ENCODE measurements at regions not wholly inside any gene's neighbourhood (a gene's known extent, or its start where the extent isn't known, plus 50 kb on each side); places are given as distances from the start of the nearest gene placed in this dataset.

- no peak for TF ChIP-seq CSDC2 (CRISPR knock-in tag; IDR thresholded peaks at IDR 0.05)
- no peak for TF ChIP-seq PATZ1 (CRISPR knock-in tag; IDR thresholded peaks at IDR 0.05; ENCODE audit: borderline replicate concordance)
- no peak for TF ChIP-seq ZC3H10 (CRISPR knock-in tag; IDR thresholded peaks at IDR 0.05)
- no peak for TF ChIP-seq POU6F1 (CRISPR knock-in tag; IDR thresholded peaks at IDR 0.05; ENCODE audit: borderline replicate concordance, low read depth)
- TF ChIP-seq OSR1 (CRISPR knock-in tag; IDR thresholded peaks at IDR 0.05): no peak
- TF ChIP-seq BACH2 (CRISPR knock-in tag; IDR thresholded peaks at IDR 0.05; ENCODE audit: borderline replicate concordance): no peak
- no peak for TF ChIP-seq CSRNP3 (CRISPR knock-in tag; IDR thresholded peaks at IDR 0.05)
- TF ChIP-seq PPARA (CRISPR knock-in tag; IDR thresholded peaks at IDR 0.05; ENCODE audit: borderline replicate concordance): no peak
- no peak for TF ChIP-seq SNAI2 (CRISPR knock-in tag; IDR thresholded peaks at IDR 0.05)
- no peak for TF ChIP-seq ESRRG (CRISPR knock-in tag; IDR thresholded peaks at IDR 0.05)
- no peak for ATAC-seq
These were observed 261.9 kb upstream of the SUCLG2 start for GRCh38 chr3:67916353-67916752.

- no peak for ATAC-seq
- TF ChIP-seq SNAI2 (CRISPR knock-in tag; IDR thresholded peaks at IDR 0.05): no peak
- no peak for TF ChIP-seq TOX (CRISPR knock-in tag; IDR thresholded peaks at IDR 0.05; ENCODE audit: borderline replicate concordance)
- TF ChIP-seq ZNF70 (CRISPR knock-in tag; IDR thresholded peaks at IDR 0.05): no peak
- TF ChIP-seq ZNF8 (CRISPR knock-in tag; IDR thresholded peaks at IDR 0.05): no peak
- TF ChIP-seq TCF4 (CRISPR knock-in tag; IDR thresholded peaks at IDR 0.05; ENCODE audit: borderline replicate concordance): no peak
- TF ChIP-seq CREB5 (CRISPR knock-in tag; IDR thresholded peaks at IDR 0.05; ENCODE audit: low read depth): no peak
- TF ChIP-seq ISL1 (CRISPR knock-in tag; IDR thresholded peaks at IDR 0.05): no peak
- no peak for TF ChIP-seq ZFP3 (CRISPR knock-in tag; IDR thresholded peaks at IDR 0.05)
- no peak for TF ChIP-seq ESRRG (CRISPR knock-in tag; IDR thresholded peaks at IDR 0.05)
- no peak for TF ChIP-seq CSDC2 (CRISPR knock-in tag; IDR thresholded peaks at IDR 0.05)
- TF ChIP-seq RARB (CRISPR knock-in tag; IDR thresholded peaks at IDR 0.05): no peak
- TF ChIP-seq BACH2 (CRISPR knock-in tag; IDR thresholded peaks at IDR 0.05; ENCODE audit: borderline replicate concordance): no peak
These were observed 253.3 kb upstream of the SUCLG2 start for GRCh38 chr3:67907735-67908134.

GRCh38 chr3:67906261-67906660, 251.8 kb upstream of the SUCLG2 start:
- no peak for TF ChIP-seq CSDC2 (CRISPR knock-in tag; IDR thresholded peaks at IDR 0.05)
- TF ChIP-seq TSHZ2 (CRISPR knock-in tag; IDR thresholded peaks at IDR 0.05): no peak
- TF ChIP-seq ZC3H10 (CRISPR knock-in tag; IDR thresholded peaks at IDR 0.05): no peak
- TF ChIP-seq ZNF8 (CRISPR knock-in tag; IDR thresholded peaks at IDR 0.05): no peak
- TF ChIP-seq BACH2 (CRISPR knock-in tag; IDR thresholded peaks at IDR 0.05; ENCODE audit: borderline replicate concordance): no peak
- TF ChIP-seq ARNTL (CRISPR knock-in tag; IDR thresholded peaks at IDR 0.05; ENCODE audit: borderline replicate concordance, low read depth): no peak
- no peak for TF ChIP-seq ZFP30 (CRISPR knock-in tag; IDR thresholded peaks at IDR 0.05)
- no peak for TF ChIP-seq PATZ1 (CRISPR knock-in tag; IDR thresholded peaks at IDR 0.05; ENCODE audit: borderline replicate concordance)
- no peak for TF ChIP-seq TOX (CRISPR knock-in tag; IDR thresholded peaks at IDR 0.05; ENCODE audit: borderline replicate concordance)
- no peak for TF ChIP-seq ESRRG (CRISPR knock-in tag; IDR thresholded peaks at IDR 0.05)
- no peak for TF ChIP-seq RARB (CRISPR knock-in tag; IDR thresholded peaks at IDR 0.05)
- TF ChIP-seq CREB5 (CRISPR knock-in tag; IDR thresholded peaks at IDR 0.05; ENCODE audit: low read depth): no peak
- TF ChIP-seq ZNF565 (CRISPR knock-in tag; conservative IDR thresholded peaks at IDR 0.05; ENCODE audit: low read depth): no peak
- TF ChIP-seq ZNF70 (CRISPR knock-in tag; IDR thresholded peaks at IDR 0.05): no peak
- TF ChIP-seq GLIS3 (CRISPR knock-in tag; IDR thresholded peaks at IDR 0.05): no peak
- ATAC-seq: no peak

Measured in SK-N-SH treated with all-trans-retinoic acid at 6 μM for 48 hours (cell line).